ENCODE measurements at regions not wholly inside any gene's neighbourhood (a gene's known extent, or its start where the extent isn't known, plus 50 kb on each side); places are given as distances from the start of the nearest gene placed in this dataset.

- TF ChIP-seq CTCF (IDR thresholded peaks at IDR 0.05): no peak
- no peak for TF ChIP-seq POLR2A (IDR thresholded peaks at IDR 0.05)
- TF ChIP-seq POLR2AphosphoS5 (IDR thresholded peaks at IDR 0.05): no peak
- TF ChIP-seq EP300 (IDR thresholded peaks at IDR 0.05): no peak
Measured at GRCh38 chr2:101560780-101561315, 85.9 kb upstream of the RFX8 start.
